ENCODE measurements at regions not wholly inside any gene's neighbourhood (a gene's known extent, or its start where the extent isn't known, plus 50 kb on each side); places are given as distances from the start of the nearest gene placed in this dataset.
"Not testable (repeated sequence)": the region's sequence is repeated elsewhere in the genome, so short reads cannot be mapped to it uniquely, and the experiment has no call there.

DNA sequence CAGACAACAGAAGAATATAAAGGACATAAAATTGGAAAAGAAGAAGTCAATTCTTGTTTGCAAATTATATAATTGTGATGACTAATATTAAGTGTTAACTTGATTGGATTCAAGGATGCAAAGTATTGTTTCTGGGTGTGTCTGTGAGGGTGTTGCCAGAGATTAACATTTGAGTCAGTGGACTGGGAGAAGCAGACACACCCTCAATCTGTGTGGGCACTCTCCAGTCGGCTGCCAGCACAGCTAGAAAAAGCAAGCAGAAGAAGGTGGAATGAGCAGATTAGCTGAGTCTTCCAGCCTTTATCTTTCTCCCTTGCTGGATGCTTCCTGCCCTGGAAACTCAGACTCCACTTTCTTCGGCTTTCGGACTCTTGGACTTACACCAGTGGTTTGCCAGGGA is 51.7 kb downstream of the UBE2NL start:
- DNase-seq, result no peak

DNA sequence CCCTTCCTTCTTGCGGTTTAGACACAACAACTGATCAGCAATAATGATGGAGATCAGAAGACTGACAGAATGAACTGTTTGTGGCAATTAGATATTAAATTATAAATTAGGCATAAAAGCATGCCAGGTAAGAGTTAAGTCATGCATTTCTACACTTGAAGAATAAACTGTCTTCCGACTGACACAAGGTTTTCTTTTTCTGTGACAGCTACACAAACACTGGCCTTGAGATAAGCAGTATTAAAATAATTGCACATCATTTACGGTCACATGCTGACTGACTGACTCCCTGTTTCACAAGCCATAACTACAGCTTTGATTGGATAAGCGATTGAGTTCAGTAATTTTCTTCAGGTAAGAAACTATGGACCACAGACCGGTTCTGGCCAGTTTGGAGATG is 56.2 kb downstream of the UBE2NL start:
- no peak for DNase-seq

DNA sequence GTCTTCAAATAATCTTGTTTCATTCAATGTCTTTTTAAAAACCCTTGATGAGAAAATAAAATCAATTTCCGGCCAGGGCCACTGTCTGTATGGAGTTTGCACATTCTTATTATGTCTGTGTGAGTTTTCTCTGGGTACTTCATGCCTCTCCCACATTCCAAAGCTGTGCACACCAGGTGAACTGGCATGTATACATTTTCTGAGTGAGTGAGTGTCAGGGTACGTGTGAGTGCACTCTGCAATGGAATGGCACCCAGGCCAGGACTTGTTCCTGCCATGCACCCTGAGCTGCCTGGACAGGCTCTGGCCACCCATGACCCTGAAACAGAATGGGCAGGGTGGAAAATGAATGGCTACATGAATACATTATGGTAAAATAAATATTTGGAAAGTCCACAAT is 61.3 kb downstream of the UBE2NL start:
- no peak for DNase-seq

DNA sequence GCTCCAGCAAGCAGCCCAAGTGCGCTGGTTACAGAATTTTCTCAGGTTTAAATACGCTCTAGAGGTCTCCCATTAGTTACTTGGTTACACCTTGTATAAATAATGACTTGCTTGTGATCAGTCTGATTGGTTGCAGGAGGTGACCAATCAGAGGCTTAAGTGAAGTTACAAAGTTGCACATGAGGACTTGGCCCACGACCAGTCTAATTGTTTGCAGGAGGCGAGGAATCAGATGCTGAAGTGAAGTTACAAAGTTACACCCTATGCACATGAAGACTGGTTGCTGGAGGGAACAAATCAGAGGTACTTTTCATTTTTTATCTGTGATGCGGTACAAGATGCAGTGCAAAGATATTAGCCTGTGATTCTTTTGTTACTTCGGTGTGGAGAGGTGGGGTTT is 80.7 kb downstream of the UBE2NL start:
- no peak for DNase-seq

DNA sequence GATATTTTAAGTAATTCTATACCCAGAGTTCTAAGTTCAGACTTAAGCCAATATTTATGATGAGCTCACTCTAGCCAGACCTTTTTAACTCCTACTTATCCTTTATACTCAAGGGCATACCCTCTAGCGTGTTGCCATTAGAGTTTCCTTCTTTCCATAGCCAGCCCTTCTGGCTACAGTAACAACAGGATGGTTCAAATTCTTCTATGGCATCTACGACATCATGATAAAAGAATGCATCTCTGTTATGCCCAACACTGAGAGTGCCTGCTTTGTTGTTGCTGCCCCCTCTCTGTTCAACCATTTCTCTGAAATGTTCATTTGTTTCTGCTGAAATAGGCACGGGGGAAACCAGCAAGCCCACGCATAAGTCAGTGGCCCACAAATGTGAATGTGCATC is 104.5 kb downstream of the UBE2NL start:
- no peak for DNase-seq

DNA sequence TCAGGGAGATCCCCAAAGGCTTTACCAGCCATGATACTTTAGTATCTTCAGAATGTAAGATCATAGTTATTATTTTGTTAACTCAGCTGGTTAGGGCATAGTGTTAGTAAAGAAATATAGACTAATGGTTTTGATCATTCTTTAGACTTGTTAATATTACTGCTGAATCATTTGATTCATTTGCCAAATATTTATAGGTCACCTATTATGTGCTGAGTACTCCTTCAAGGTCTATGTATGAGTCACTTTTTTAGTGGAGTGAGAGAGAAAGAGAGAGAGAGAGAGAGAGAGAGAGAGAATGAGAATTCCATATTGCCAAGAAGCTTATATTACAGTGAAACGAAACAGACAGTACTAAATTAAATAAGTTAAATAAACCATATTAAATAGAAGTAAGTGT is 110.3 kb downstream of the UBE2NL start:
- DNase-seq, result no peak

DNA sequence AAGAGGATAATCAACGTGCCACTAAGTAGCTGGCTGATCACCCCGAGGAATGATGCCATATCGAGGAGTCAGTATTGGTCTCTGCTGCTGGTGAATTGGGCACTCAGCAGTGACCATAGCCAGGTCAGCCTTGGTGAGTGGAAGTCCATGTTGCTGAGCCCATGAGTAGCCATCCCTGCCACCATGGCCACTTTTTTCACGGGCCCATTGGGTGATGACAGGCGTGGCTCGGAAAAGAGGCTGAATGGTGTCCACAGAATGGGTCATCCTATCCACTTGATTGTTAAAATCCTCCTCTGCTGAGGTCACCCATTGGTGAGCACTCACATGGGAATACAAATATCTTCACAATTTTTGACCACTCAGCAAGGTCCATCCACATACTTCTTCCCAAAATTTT is 114.4 kb downstream of the UBE2NL start:
- no peak for DNase-seq

DNA sequence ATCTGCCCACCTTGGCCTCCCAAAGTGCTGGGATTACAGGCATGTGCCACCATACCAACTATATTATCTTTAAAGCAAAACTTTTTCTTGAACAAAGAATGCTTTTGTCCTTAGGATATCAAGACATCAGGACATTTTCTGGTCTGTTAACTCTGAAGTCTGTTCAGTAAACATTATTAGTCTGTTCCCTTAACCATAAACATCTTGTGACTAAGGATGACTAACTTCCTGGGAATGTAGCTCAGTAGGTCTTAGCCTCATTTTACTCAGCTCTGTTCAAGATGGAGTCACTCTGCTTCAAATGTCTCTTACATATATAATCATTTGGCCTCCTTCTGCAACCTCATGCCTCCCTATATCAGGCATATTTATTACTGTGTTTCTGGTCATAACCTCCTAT is 122.9 kb downstream of the UBE2NL start:
- no peak for DNase-seq

DNA sequence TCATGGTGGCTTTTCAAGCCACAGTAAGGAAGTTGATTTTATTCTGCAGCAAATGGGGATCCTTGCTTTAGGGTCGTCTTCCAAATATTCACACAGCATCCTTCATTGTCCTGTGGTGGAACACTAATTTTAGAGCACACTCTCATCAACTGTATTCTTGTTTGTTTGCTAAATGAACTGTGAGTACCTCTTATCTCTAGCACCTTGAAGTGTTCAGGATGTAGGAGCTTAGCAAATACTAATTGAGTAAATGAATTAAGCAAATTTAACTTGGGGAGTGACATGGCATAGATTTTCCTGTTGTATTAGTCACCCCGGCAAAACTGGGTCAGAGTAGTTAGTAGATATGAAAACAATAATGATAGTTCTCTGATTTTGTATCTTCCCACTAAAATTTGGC is 156.9 kb downstream of the UBE2NL start:
- no peak for DNase-seq

DNA sequence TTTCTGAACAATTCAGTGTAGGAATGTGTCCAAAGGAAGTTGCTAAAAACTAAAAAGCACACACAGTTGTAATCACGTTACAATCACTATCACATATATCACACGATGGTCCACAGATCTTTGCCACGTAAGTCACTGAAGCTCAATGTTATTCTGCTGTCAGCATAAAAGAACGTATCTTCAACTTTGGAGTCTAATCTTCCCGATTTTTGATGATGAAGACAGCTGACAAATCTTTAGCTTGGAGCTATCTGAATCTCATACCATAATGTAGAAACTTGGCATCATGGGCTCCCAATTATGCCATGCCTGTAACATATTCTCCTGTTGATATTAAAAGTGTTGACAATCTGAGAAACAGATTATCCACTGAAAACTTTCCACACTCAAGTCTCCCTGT is 158.4 kb downstream of the UBE2NL start:
- no peak for DNase-seq

DNA sequence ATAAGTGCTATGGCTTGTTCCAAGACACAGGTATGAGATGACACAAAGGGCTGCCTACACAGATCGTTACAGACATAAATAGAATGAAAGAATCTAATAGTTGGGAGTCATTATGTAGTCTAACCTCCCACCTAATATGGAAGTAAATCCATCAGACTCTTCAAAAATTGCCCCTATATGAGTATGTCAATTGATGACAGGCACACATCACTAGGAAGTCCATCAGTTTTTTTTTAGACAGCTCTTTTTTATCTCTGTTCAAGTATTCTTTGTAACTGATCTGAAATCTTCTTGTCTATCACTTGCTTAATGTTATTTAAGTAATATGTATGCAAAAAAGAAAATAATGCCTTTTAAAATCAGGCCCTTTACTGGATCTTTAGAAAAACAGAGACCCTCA is 191.6 kb downstream of the UBE2NL start:
- no peak for DNase-seq

DNA sequence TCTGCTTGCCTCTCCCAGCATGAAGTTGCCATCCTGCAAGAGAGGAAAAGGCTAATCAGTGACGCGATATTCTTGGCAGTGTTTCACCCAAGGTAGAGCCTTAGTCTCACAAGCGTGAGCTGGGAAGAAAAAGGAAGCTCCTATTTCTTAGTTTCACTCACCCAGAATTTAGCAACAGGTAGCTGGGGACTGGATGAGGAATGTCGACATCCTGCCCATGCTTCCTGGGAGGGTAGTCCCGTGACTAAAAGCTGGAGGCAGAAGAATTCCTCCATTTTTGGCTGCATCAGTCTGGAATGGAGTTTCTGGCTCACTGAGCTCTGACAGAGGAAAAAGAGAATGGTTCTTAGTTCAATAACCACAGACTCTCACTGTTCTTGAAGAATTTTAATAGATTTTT is 198.4 kb downstream of the UBE2NL start:
- DNase-seq, result not testable (repeated sequence)

DNA sequence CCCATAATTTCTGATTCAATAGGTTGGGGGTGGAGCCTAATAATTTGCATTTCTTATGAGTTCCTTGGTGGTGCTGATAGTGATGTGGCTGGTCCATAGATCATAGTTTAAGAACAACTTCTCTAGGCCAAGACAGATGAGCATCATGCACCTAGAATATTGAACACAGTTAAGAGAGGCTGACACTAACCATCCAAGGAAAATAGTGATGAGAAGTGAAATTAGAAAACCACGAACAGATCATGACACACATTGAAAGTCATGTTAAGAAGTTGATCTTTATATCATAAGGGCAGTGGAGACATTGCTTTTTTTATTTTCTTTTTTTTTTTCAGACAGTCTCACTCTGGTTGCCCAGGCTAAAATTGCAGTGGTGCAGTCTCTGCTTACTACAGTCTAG is 205.8 kb downstream of the UBE2NL start:
- not testable (repeated sequence) for DNase-seq

DNA sequence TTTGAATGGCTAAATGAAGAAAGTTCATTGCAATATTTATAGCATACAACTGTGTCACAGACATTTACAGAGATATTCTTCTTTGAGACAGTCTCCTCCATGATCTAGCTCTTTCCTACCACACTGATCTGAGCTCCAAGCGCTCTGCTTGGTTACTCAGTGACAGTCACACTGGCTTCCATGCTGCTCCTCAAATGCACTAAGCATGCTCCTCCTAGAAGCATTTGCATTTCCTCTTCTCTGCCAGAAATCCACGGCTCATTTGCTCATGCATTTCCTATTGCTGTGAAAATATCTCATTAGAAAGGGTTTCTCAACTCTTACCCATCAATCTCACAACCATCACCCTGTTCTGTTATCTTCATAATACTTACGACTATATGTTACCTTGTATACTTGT is 208.2 kb downstream of the UBE2NL start:
- not testable (repeated sequence) for DNase-seq

DNA sequence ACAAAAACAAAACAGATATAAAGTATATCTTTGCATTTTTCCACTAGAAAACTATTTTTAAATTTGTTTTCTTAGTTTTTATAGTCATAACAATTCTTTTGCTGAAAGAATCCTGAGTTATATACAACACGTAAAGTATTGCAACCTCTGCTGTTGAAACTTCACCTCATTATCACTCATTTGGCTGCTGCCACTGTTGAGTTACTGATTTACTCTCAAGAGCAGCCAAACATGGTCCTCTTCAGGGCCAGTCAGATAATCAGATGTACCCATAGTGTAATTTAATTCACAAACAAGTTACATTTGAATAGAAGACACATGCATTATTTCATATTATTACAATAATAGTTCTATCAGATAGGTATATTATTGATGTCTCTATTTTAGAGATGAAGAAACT is 235.6 kb downstream of the UBE2NL start:
- not testable (repeated sequence) for DNase-seq

DNA sequence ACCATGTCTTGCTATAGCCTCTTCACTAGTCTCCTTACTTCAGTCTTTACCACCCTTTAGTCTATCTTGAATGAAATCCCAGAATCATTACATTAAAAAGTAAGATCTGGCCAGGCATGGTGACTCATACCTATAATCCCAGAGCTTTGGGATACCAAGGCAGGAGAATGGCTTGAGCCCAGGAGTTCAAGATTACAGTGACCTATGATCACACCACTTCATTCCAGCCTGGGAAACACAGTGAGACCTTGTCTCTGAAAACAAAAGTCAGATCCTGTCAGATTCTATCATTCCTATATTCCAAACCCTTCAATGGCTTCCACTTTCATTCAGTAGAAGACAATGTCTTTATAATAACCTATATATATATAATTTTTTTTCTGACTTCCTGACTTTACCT is 237.7 kb downstream of the UBE2NL start:
- DNase-seq, result not testable (repeated sequence)

DNA sequence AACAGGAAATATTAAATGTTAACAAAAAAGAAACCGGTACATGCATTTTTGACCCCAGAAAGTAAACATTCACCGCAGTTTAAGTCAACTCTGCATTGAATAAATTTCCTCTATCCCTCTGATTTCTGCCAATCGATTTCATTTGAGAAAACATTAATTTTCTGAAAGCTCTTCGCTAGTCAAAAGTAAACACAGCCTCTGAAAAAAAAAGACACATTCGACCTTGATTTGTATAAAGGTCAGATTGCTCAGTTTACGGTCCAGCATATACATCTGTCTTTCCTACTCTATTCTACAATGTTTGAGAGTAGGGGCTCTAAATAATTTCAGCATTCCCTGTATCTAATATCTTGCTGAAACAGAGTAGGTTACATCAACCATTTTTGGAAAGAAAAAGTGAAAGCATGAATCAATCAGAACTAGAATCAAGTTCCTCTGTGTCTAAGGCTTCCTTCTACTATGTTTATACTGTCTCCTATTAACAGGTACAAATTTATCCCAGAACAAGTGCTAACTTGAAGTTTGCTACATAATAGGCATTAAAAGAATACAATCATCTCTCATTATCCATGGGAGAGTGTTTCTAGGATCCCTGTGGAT is 243.8 kb downstream of the UBE2NL start:
- not testable (repeated sequence) for DNase-seq

DNA sequence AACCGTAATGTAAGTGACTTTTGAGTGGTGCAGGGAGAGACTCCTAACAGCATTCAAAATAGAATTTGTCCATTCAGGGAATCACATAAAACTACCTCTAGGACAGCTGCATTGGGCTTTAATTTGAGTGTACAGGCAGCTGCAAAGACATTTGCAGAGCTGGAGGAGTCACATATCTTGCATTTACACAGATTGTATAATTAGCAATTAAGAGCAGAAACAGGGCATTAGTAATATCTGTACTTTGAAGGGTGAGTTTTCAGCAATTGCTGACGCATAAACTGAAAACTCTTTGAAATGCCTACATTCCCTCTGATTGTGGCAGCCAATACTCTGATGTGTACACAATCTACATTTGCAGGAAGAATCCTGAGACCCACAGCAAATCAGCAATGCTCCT is 245.6 kb downstream of the UBE2NL start:
- DNase-seq, result not testable (repeated sequence)

DNA sequence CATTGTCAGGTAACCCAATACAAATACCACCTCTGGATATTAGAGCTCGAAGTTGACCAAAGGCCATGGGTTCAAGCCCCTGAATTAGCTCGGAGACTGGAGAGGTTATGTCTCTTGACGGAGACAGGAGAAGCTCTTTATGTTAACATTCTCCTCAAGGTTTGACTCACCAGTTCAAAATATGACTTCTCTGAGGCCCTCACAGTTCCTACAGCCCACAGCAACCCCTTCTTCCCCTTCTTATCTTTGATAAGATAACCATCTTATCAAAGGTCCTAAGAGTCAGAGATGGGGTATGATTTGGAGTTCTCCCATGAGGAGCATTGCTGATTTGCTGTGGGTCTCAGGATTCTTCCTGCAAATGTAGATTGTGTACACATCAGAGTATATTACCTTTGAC is 246.6 kb downstream of the UBE2NL start:
- DNase-seq, result not testable (repeated sequence)

DNA sequence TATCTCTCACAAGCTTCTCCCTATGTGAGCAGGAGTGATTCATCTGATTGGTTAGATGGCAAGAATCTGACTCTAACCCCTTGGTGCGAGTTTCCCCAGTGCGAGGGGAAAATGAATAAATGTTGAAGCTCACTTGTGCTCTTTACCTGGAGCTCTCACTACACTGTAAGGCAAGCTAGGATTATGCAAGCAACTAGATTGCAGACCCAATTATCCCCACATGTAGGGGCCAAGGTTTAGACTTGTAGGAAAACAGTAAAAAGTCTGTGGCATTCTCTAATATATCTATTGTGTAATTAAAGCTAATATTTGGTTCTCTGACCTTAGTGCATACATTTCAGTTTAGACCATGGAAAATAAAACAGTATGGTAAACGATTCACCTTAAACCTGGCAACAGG is 247.2 kb downstream of the UBE2NL start:
- DNase-seq, result not testable (repeated sequence)

DNA sequence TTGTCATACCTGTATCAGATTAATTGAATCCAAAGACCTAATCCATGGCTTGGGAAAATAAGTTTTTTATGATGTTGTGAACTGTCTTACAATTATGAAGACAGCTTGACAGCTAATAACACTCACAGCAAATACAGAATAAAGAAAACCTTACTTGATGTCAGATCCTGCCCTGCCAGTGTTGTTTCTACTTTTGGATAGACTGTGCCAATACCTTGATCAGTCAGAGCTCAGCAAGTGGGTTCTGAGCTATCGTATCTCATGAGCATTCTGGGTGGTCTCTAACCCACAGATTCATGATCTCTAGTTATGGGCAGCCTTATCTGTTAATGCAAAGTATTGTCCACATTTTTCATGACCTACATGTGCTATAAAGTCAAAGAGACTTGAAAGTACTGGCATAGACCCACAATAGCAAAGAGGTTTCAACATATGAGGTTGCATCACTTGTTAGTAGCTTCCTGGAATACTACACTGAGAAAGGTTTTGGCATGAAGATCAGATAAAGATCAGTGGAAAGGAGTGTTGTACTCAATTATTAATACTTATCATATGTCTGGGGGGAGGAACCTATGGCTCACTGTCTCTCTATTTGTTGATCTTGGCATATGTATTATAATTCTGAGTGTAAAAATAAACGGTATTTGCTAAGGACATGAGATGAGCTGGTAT is 250.7 kb downstream of the UBE2NL start:
- DNase-seq, result not testable (repeated sequence)

DNA sequence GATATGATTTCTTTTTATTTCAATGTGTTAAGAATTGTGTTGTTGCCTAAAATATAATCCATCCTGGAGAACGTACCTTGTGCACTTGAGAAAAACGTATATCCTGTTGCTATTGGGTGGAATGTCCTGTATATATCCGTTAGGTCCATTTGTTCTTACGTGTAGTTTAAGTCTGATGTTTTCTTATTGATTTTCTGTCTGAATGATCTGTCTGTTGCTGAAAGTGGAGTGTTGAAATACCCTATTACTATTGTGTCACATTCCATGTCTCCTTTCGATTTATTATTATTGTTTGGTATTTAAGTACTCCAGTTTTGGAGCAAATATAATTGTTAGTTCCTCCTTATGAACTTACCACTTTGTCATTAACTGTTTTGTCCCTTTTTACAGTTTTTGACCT is 270.6 kb downstream of the UBE2NL start:
- not testable (repeated sequence) for DNase-seq

DNA sequence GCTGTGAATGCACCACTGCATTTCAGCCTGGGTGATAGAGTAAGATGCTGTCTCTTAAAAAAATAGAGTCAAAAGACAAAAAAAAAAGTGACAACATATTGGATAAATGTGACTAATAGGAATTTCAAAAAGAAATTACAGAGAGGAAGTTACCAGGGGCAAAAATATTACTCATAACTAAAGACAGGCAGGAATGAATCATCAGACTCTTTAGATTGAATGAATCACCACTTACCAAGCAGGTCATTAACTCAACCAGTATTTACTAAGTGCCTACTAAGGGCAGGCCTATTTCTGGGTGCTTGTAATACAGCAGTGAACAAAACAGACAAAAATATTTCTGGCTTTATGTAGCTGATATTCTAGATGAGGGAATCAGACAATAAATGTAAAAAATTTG is 301.3 kb downstream of the UBE2NL start:
- DNase-seq, result not testable (repeated sequence)

DNA sequence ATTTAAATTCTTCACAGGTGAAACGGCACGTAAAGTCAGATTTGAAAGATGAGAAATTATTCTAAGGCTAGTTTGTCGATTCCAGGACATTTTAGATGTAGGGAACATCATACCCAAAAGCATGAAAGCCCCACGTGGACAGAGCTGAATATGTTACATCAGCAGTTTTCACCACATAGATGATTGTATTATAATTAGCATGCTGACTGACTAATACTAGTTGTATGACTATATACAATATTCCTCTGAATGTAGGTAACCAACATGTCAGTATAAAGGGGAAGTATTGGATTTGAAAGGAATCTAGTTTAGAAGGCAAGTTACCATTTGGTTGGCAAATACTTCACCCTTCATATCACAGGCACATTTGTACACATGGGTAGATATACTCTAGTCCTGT is 304.6 kb downstream of the UBE2NL start:
- not testable (repeated sequence) for DNase-seq

Measured in tongue (tissue), 1 donor.